ENCODE measurements at regions not wholly inside any gene's neighbourhood (a gene's known extent, or its start where the extent isn't known, plus 50 kb on each side); places are given as distances from the start of the nearest gene placed in this dataset.
A peak's percentile ranks its signal among the peaks of the same experiment; 100 is the strongest.
"Not testable (repeated sequence)": the region's sequence is repeated elsewhere in the genome, so short reads cannot be mapped to it uniquely, and the experiment has no call there.

- no peak overlapping the region for H3K27ac ChIP-seq
- no peak for TF ChIP-seq CTCF (conservative IDR thresholded peaks at IDR 0.05)
Observed at GRCh38 chr9:96108691-96109380, 193.1 kb downstream of the HSD17B3 start.

GRCh38 chr9:96107436-96107835 is 194.5 kb downstream of the HSD17B3 start:
- TF ChIP-seq CTCF (conservative IDR thresholded peaks at IDR 0.05) = no peak
- H3K27ac ChIP-seq = no peak overlapping the region

- H3K27ac ChIP-seq = peak overlapping the region; percentile 62
- TF ChIP-seq CTCF (conservative IDR thresholded peaks at IDR 0.05) = no peak
Observed at GRCh38 chr9:96100385-96101300, 201.3 kb downstream of the HSD17B3 start.

- not testable (repeated sequence) for H3K27ac ChIP-seq
Observed at GRCh38 chr9:96090630-96091029, 211.3 kb downstream of the HSD17B3 start.

GRCh38 chr9:96089452-96090085 is 212.4 kb downstream of the HSD17B3 start:
- no peak overlapping the region for H3K27ac ChIP-seq
- TF ChIP-seq CTCF (conservative IDR thresholded peaks at IDR 0.05) = no peak

- peak overlapping the region; percentile 49; the same call in 1 of the 2 replicates for H3K27ac ChIP-seq
- TF ChIP-seq CTCF (conservative IDR thresholded peaks at IDR 0.05) = no peak
Observed at GRCh38 chr9:96088510-96088909, 213.0 kb downstream of the ERCC6L2 start.

- peak overlapping the region; percentile 49 for H3K27ac ChIP-seq
- TF ChIP-seq CTCF (conservative IDR thresholded peaks at IDR 0.05) = no peak
Observed at GRCh38 chr9:96087669-96088299, 212.3 kb downstream of the ERCC6L2 start.
